Stimulated activated CD4-positive, alpha-beta T cell treated with anti-CD3 and anti-CD28 coated beads, Interleukin-2, amount 100 ng/mL, for 24 hours (primary cell): ENCODE measurements at regions not wholly inside any gene's neighbourhood (a gene's known extent, or its start where the extent isn't known, plus 50 kb on each side); places are given as distances from the start of the nearest gene placed in this dataset.
"Not testable (repeated sequence)": the region's sequence is repeated elsewhere in the genome, so short reads cannot be mapped to it uniquely, and the experiment has no call there.

Experiments used
- DNase-seq, 2 donors: peaks; one replicate each; pipeline ENCODE4 v3.0.0-alpha.2; 2020

DNA sequence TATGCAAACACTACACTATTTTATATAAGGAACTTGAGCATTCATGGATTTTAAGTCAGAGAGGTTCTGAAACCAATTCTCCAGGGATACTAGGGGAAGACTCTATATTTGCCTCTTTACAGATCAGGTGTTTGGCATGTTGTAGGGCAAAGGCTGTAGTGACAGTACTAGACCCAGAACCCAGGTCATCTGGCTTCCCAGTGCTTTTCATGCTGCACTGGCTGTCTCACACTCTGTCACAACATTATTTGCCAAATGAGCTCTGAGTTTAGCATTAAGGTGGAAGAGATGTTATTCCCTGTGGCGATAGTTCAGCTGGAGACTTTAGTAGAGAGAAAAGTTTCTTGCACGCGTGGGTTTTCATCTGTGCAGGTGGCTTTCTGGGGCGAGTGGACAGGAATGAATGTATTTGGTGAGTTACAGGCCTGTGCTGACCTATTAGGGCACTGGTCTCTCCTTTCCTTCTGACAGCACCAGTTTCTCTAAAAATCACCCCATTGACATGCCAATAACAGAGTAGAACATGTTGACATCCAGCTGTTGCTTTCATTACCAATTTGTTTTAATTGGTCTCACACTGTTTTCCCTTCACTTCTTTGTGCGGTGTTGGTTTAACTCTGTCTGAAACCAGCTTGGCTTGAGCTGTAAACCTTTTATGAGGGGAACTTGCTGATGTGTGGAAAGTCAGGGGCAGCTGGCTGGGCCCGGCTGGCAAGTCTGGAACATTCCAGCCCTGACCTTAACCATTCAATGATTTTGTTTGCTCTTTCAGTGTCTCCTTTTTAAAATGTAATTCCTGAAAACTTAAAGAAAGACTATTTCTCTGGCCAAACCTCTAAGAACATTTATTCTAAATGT is 643.0 kb upstream of the FAM98A start:
- no peak for DNase-seq

DNA sequence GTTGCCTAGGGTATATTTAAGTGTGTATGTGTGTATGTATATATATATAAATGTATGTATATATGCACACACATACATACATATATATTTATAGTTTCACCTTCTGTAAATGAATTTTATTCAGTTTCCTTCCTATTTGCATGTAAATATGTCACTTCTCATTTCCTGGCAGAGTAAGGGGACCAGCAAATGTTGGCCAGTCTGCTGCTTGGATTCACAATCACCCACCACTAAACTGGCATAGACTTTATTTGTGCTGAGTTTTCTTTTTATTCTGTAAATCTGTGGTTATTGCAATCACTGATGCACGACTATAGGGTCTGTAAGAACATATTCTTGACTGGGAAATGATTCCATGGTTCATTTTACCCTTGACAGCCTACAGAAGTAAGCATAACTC is 640.4 kb upstream of the FAM98A start:
- no peak for DNase-seq

DNA sequence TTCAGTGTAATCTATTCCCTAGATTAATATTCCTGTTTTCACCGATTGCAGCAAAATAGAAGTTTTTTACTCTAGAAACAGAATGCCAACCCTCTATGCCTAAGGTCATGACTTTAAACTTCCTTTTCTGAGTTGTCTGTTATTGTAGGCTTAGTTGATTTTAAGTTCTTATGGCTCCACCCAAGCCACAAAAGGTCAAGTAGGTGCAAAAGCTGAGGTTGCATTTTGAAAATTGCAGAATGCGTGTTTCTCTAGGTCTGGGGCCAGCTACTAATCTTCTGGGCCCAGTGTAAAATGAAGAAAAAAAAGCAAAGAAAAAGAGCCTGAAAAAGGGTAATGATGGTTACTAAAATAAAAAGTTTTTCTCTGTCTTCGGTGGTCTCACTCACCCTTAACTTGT is 635.7 kb upstream of the FAM98A start:
- DNase-seq = no peak

DNA sequence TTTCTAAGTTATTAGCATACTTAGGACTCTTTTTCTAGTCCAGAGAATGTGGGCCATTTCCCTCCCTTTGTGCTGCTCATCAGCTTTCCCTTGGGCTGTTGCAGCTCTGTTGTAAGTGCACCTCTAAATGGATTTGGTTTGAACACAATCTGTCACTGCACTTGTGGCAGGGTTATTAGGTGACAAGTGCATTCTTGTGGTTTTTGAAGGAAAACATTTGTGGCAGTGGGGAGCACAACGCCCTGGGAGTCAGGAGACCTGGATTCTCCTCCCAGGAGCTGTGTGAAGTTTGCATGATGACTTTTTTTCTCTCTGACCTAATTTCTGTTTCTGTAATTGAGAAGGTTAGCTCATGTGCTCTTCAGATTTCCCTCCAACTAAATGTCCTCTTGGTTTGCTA is 630.9 kb upstream of the FAM98A start:
- DNase-seq = no peak

DNA sequence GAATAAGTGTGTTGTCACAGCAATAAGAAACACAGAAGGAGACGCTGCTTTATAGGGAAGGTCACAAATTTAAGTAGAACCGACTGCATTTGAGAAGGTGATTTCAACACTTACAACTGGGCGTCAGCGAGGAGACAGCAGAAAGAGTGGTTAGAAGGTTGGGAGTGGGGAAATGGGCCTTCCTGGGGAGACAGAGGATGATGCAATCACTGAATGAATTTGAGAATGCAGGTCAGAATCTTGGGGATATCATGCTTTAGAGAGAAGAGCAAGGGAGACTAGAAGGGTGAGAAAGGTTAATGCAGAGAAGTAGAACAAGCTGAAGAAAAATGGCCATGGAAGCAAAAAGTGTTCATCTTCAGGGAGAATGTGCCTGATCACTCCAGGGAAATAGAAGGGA is 616.1 kb upstream of the FAM98A start:
- no peak for DNase-seq

DNA sequence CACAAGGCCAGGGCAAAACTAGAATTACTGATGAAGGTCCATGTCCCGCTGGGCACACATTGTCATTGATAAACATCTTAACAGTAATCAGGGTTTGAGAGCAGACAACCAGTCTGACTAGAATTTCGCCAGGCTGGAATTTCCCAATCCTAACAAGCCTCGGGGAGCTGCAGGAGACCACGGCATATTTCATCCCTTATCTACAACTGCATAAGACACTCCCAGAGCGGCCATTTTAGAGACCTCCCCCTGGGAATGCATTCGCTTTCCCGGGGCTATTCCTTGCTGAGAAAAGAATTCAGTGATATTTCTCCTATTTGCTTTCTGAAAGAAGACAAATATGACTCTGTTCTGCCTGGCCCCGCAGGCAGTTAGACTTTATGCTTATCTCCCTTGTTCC is 611.3 kb upstream of the FAM98A start:
- not testable (repeated sequence) for DNase-seq

DNA sequence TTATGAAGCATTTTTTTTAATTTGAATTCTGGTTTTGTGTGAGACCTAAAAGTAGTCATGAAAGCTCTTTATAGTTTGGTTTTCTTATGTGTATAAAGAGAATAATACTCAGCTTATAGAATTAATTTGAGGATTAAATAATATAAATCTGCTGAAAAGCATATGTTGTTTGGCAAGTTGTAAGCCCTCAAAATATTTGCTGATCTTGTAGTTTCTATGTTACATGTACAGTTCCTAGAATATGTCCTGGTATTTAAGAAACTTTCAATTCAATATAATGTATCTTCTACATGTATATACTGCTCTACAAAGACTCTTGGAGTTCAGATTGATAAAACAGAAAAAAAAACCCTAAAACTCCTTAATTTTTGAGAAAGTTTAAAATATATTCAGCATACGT is 605.5 kb upstream of the FAM98A start:
- no peak for DNase-seq

DNA sequence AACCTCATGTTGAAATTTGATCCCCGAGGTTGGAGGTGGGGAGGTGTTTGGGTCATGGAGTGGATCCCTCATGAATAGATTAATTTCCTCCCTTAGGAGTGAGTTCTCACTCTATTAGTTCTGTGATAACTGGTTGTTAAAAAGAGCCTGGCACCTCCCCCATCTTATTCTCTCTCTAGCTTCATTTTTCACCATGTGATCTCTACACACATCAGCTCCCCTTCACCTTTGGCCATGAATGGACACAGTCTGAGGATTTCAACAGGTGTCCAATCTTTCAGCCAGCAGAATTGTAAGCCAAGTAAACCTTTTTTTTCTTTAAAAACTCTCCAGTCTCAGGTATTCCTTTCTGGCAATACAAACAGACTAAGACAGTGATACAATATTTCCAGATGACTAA is 602.0 kb upstream of the FAM98A start:
- DNase-seq = no peak

DNA sequence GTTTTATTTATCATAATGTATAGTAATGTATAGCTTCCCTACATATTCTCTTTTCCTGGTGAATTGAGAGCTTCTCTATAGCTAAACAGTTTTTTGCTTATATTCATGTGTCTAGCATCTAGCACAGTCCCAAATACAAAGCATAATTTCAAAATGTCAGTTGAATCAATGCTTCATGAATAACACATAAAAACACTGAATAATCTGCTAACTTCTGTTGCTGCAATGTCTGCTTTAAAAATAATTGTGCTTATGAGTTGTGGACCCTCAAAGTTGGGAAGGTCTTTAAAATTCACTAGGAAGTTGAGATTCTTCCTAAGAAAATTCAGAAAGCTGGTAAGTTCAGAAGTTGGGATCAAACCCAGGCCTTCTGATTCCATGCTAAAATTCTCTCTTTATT is 600.9 kb upstream of the FAM98A start:
- DNase-seq = no peak

DNA sequence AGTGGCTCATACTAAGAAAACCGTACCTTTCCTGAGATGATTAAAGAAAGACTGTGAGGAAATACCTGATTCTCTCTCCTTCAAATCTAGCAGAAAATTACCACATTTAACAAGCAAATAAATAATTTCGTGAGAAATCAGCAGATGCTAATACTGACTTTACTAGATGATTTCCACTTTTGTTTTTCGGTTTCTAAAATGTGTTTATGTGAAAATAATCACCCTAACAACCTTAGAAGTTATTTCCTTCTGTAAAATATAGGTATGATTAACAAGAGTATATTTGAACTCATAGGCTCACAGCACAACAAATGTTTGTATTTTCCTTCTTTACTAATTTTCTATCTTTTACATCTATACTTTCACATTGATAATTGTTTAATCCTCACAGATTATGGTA is 594.1 kb upstream of the FAM98A start:
- no peak for DNase-seq

DNA sequence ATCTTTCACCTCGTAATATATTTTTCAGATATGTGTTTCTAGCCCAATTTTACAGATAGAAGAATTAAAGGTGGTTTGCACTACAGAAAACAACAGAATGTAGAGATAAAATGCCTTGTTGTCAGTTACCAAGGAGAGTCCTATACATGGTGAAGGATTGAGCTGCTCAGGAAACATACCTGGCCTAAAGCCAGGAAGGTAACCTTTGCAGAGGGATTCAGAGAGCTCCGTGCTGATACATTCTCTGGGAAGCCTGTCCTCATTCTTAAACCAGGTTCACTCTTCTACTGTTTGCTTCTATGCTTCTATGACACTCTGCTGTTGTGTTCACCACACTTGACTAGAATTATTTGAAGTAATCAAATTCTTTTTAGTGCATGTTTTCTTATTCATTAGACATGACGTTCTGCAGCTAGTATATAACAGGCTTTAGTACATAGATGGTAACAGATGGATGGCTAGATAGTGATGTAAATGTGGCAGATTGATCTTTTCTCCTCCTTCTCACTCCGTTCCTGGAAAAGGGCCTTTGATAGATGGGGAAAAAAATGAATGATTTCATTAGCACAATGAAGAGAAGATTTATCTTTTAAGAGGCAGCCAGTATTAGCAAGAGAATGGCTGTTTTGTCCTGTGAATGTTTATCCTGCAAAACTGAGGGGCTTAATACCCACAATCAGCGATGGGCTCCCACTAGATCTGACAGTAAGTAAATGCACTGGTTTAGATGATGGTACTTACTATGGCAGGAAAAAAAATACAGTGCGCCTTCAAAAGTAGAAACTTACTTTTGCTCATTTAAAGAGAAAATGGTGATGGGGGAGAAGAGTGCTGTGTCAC is 589.6 kb upstream of the FAM98A start:
- DNase-seq = no peak

DNA sequence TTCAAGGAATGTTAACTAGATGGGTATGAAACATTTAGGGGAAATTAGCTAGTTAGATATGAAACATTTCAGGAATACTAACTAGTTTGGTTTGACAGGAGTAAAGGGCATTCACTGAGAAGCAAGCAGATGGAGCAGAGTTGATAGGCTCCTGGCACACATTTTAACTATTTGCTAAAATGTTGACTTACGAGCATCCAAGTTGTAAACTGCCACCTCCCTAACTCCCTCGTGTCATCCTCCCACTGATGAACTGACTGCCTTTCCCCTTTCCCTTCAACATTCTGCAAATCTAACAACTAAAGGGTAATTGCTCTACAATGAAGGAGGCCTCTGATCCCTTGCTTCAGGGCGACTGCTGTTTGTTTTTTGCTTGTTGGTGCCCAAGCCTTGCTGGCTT is 580.4 kb upstream of the FAM98A start:
- DNase-seq = no peak

DNA sequence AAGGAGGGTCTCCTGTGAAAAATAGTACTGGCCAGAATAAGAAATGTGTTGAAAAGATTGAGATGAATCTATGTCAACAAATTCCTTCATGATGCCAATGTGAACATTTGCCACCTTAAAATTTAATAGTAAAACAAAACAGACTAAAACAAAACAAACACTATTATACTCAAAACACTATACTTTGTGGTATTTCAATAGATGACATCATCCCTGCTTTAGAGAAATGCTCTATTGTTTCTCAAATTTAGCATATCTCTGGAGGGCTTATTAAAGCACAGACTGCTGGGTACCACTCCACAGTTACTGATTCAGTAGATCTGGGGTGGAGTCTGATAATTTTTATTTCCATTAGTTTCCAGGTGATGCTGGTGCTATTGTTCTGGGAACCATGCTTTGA is 579.4 kb upstream of the FAM98A start:
- no peak for DNase-seq

DNA sequence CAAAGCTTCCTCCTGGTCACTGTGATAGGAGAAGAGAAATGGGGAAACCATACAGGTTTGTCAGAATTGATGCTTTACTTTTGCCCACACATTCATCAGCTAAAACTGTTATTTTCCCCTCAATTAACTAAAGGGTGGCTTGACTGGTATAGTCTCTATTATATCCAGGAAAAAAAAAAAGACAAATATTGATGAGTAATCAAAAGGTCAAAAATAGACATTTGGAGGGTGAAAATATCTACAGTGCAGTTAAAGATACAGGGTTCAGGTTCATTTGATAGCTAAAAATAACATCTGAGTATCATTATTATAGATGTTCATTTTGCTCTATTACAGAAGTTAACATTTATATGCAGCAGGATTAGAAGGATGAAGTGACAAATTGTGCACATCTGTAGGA is 577.6 kb upstream of the FAM98A start:
- DNase-seq = no peak

DNA sequence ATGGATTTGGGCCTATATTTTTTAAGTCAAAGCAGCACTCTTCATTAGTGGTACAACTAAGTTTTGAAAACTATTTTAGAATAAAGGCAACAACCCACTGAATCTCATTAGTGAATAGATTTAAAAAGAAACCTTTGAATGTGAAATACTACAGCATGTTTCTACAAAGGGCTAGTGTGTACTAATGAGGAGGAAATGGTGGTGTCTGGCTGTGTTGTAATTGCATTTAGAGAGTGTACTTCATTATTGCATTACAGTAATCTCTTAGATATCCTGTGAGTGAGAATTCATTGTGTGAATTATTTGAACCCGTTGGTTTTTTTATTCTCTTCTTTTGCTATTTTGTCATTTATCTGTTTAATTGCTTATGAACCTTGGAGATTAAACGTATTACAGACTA is 575.4 kb upstream of the FAM98A start:
- DNase-seq = no peak

DNA sequence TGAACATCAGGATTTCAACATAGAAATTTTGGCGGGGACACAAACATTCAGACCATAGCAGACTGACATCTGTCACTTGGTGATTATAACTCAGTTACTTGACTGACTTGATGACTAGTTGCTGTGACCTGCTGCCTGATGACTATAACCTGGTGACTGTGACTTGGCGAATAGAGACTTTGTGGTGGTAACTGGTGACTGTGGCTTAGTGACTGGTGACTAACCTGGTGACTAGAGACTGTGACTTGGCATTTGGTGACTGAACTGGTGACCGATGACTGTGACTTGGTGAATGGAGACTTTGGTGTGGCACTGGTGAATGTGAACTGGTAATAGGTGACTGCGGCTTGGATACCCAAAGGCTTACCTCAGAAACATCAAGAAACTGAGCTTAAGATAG is 563.1 kb upstream of the FAM98A start:
- DNase-seq = no peak

DNA sequence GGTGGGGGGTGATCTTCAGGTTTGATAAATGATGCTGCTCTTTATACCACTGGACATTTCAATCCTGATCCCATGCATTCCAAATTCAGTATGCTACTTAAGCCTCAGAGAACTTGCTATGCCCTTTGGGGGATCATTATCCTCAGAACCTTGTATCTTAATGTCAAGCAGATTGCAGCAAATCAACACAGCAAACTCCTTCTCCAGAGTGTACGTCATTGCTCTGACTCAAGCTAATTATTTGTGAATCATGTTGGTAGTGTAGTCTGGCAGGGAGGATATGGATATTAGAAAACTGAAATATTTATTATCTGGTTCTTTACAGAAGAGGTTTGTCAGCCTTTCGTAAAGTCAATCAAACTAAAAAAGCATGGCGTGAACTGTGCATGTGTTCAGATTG is 562.5 kb upstream of the FAM98A start:
- DNase-seq = no peak

DNA sequence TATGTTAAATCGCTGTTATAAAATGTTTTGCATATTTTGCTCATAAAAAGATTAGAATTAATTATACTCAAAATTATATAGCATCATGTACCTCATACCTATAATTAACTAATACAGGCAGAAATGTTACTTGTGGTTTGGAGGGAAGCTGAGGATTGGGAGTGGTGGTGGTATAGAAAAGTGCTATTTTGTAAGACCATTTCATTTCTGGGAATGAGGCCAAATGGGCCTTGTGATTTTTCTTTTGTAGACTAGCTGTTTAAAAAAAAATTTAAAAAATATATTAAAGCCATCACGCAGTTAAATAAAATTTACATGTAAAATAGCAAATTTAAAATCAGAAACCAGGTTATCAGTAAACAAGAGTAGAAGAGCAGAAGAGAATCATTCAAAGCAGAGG is 560.8 kb upstream of the FAM98A start:
- DNase-seq = no peak

DNA sequence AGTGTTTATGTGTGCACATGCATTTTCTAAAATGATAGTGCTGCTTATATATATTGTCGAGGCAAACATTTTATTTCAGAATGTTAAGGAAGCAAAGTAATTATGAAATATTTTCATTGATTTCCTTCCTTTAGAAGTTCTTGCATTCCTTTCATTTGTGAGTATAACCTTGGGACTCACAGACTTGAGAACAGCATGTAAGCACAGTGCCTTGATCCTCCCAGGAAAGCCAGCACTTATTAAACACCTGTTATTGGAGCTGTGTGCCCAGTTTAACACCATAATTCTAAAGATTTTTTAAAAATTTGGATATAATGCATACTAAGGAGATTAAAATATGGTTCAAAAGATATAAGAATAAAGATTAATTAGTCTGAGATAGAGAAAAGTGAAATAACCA is 554.4 kb upstream of the FAM98A start:
- no peak for DNase-seq

DNA sequence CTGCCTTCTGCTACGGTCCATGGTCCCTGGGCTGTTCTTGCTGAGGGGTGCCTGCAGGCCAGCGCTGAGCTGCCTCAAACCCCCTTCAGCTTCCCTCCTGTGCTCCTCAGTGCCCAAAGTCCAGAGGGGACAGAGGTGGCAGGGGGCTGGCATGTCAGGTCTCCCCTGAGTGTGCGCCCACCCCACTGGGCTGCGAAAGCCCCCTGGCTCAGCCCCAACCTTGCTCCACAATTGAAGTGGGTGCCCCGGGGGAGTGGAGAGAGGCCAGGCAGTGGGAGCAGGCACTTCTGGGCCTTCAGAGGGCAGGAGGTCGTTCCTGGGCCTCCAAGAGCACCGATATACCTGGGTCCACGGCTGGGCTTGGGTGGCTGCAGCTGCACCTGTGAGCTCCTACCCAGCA is 548.7 kb upstream of the FAM98A start:
- no peak for DNase-seq

DNA sequence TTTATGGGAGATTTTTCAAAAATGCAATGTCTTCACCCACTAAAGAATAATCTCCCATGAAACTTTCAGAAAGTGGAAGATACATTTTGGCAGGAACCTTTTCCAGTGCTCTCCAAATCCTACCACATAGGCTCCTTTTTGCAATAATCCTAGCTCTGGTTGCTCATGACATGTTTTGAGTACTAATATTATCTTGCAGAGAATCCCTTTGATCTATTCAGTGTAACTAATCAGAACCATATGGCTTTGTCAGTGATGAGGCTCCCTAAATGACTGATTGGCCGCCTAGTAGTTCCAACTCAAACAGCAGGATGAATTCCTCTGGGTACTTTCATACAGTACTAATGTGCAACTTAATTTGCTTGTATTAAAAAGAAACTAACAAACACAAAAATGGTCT is 544.0 kb upstream of the FAM98A start:
- DNase-seq = no peak

DNA sequence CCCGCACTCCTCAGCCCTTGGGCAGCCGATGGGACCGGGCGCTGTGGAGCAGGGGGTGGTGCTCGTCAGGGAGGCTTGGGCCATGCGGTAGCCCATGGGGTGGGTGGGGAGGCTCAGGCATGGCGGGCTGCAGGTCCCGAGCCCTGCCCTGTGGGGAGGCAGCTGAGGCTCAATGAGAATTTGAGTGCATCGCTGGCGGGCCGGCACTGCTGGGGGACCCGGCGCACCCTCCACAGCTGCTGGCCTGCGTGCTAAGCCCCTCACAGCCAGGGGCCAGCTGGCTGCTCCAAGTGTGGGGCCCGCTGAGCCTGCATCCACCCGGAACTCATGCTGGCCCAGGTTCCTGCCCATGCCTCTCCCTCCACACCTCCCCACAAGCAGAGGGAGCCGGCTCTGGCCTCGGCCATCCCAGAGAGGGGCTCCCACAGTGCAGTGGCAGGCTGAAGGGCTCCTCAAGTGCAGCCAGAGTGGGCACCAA is 543.5 kb upstream of the FAM98A start:
- not testable (repeated sequence) for DNase-seq

DNA sequence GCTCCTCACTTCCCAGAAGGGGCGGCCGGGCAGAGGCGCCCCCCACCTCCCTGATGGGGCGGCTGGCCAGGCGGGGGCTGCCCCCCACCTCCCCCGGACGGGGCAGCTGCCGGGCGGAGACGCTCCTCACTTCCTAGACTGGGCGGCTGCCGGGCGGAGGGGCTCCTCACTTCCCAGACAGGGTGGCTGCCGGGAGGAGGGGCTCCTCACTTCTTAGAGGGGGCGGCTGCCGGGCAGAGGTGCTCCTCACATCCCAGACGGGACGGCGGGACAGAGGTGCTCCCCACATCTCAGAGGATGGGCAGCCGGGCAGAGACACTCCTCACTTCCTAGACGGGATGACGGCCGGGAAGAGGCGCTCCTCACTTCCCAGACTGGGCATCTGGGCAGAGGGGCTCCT is 534.0 kb upstream of the FAM98A start:
- not testable (repeated sequence) for DNase-seq

DNA sequence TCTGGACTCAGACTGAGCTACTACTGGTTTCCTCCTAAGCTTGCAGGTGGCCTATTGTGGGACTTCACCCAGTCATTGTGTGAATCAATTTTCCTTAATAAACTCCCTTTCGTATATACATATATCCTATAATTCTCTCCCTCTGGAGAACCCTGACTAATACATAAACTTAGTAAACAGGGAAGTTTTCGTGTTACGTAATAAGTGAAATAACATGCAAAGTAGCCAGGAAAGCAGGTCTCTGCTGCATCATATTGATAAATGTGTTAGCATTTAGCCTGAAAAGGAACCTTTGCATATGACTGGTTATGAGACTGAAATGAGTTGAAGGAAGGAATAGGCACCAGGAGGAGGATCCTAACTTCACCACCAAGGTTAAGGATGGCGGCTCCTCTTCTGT is 527.2 kb upstream of the FAM98A start:
- DNase-seq = no peak
